Endothelial cell (in vitro differentiated cells): ENCODE measurements at regions not wholly inside any gene's neighbourhood (a gene's known extent, or its start where the extent isn't known, plus 50 kb on each side); places are given as distances from the start of the nearest gene placed in this dataset.

Experiments
- DNase-seq: peaks from one replicate; pipeline ENCODE4 v3.0.0; 2021; ENCODE audit warnings: low spot score
- H3K27ac Mint-ChIP-seq: one replicate; pipeline ENCODE4 v1.8.0; 2021; ENCODE audit warnings: mixed read lengths, inconsistent platforms; ENCODE audit not compliant: unreplicated experiment
- H3K27me3 Mint-ChIP-seq: one replicate; pipeline ENCODE4 v1.8.0; 2021; ENCODE audit warnings: mild to moderate bottlenecking, moderate library complexity, mixed read lengths, inconsistent platforms; ENCODE audit not compliant: unreplicated experiment
- H3K36me3 Mint-ChIP-seq: one replicate; pipeline ENCODE4 v1.8.0; 2021; ENCODE audit warnings: mild to moderate bottlenecking, low read depth, mixed read lengths, inconsistent platforms; ENCODE audit not compliant: unreplicated experiment
- H3K4me1 Mint-ChIP-seq: one replicate; pipeline ENCODE4 v1.8.0; 2021; ENCODE audit warnings: mild to moderate bottlenecking, mixed read lengths, inconsistent platforms; ENCODE audit not compliant: unreplicated experiment
- H3K4me3 Mint-ChIP-seq: one replicate; pipeline ENCODE4 v1.8.0; 2021; ENCODE audit warnings: mild to moderate bottlenecking, mixed read lengths, inconsistent platforms; ENCODE audit not compliant: unreplicated experiment
- H3K9me3 Mint-ChIP-seq: one replicate; pipeline ENCODE4 v1.8.0; 2021; ENCODE audit warnings: mixed read lengths, inconsistent platforms; ENCODE audit not compliant: unreplicated experiment
- TF ChIP-seq, protein P1 (sequence below): fragments of 200-600 bp; sonication (generic); IDR thresholded peaks from one replicate; pipeline ENCODE4 v1.5.0; 2021; ENCODE audit warnings: antibody characterized with exemption; ENCODE audit not compliant: unreplicated experiment

DNA sequence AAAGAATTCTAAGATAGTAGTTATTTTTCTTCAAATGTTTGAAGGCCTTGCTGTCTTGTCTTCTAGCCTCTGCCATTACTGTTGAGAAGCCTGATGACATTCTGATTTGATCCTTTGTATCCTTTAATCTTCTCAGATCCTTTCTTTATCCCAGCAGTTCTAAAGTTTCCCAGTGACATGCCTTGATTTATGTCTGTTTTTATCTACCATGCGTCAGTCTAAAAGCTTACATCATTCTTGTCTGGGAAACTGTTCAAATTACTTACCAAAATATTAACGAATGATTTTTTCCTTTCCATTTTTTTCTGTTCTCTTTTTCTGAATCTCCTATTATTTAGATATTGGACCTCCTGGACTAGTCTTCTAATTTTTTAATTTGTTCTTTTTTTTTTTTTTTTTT is 78.3 kb upstream of the HELT start:
- Mint-ChIP-seq H3K4me3 (no peak overlapping the region), H3K27ac (no peak overlapping the region), H3K27me3 (no peaks in the 10 kb centered on the region), H3K4me1 (no peaks in the 10 kb centered on the region), H3K36me3 (no peaks in the 10 kb centered on the region), H3K9me3 (no peaks in the 10 kb centered on the region)
- DNase-seq, result no peak
- TF ChIP-seq, protein P1, sequence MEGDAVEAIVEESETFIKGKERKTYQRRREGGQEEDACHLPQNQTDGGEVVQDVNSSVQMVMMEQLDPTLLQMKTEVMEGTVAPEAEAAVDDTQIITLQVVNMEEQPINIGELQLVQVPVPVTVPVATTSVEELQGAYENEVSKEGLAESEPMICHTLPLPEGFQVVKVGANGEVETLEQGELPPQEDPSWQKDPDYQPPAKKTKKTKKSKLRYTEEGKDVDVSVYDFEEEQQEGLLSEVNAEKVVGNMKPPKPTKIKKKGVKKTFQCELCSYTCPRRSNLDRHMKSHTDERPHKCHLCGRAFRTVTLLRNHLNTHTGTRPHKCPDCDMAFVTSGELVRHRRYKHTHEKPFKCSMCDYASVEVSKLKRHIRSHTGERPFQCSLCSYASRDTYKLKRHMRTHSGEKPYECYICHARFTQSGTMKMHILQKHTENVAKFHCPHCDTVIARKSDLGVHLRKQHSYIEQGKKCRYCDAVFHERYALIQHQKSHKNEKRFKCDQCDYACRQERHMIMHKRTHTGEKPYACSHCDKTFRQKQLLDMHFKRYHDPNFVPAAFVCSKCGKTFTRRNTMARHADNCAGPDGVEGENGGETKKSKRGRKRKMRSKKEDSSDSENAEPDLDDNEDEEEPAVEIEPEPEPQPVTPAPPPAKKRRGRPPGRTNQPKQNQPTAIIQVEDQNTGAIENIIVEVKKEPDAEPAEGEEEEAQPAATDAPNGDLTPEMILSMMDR, result no peak

DNA sequence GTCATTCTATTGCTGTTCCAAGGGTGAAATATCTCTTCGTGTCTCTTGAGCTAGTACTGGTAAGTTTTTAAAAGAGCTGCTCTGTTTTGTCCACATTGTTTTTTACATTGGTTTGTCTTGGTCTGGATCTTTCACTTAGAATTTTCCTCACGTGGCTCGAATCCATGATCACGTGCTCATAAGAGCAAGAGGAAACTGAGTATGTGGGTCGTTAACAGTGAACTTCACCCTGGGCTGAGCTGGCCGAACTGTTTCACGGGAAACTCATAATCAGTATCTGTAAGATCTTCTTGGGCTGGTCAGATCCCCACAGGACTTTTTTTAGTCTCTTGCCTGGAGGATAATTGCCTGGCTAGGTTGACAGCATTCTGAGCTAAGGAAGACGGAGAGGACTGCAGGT is 77.8 kb upstream of the HELT start:
- TF ChIP-seq, protein P1, result no peak
- no peaks in the 10 kb centered on the region for H3K4me1 Mint-ChIP-seq
- H3K9me3 Mint-ChIP-seq, result no peaks in the 10 kb centered on the region
- H3K4me3 Mint-ChIP-seq, result no peak overlapping the region
- H3K27ac Mint-ChIP-seq, result no peak overlapping the region
- H3K27me3 Mint-ChIP-seq, result no peaks in the 10 kb centered on the region
- no peaks in the 10 kb centered on the region for H3K36me3 Mint-ChIP-seq
- no peak for DNase-seq

DNA sequence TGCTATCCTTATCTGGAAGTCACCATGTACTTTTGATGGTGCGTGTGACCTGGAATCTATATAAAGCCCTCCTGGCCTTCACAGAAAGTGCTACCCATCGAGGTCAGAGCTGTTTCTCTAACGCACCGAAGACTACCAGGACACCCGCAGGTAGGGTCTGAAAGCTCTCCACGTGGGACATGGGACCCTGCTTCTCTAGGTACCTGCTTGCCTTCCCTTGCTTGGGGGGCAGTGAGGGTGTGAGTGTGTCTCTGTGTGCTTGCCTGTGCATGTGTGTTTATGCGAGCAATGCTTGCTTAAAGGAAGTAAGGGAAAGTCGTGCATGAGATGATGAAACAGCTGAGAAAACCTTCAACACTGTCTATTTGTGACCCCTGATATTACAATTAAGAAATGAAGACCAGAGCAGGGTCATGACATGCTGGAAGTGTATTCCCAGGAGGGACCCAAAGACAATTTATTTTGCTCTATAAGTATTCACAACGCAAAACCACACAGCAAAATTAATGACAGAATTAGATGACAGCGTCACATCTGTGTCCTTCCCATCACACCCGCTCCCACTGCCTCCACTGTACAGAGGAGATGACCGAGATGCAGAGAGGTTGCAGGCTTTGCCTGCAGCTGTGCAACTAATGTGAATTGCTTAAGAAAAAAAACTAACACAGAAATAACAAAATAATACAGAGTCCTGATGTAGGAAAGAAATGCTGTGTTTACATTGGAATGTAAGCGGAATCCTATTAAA is 76.4 kb upstream of the HELT start:
- H3K4me1 Mint-ChIP-seq, result no peaks in the 10 kb centered on the region
- H3K36me3 Mint-ChIP-seq, result no peaks in the 10 kb centered on the region
- no peak for DNase-seq
- no peak overlapping the region for H3K4me3 Mint-ChIP-seq
- no peaks in the 10 kb centered on the region for H3K9me3 Mint-ChIP-seq
- no peak overlapping the region for H3K27ac Mint-ChIP-seq
- TF ChIP-seq, protein P1, result no peak
- no peaks in the 10 kb centered on the region for H3K27me3 Mint-ChIP-seq

DNA sequence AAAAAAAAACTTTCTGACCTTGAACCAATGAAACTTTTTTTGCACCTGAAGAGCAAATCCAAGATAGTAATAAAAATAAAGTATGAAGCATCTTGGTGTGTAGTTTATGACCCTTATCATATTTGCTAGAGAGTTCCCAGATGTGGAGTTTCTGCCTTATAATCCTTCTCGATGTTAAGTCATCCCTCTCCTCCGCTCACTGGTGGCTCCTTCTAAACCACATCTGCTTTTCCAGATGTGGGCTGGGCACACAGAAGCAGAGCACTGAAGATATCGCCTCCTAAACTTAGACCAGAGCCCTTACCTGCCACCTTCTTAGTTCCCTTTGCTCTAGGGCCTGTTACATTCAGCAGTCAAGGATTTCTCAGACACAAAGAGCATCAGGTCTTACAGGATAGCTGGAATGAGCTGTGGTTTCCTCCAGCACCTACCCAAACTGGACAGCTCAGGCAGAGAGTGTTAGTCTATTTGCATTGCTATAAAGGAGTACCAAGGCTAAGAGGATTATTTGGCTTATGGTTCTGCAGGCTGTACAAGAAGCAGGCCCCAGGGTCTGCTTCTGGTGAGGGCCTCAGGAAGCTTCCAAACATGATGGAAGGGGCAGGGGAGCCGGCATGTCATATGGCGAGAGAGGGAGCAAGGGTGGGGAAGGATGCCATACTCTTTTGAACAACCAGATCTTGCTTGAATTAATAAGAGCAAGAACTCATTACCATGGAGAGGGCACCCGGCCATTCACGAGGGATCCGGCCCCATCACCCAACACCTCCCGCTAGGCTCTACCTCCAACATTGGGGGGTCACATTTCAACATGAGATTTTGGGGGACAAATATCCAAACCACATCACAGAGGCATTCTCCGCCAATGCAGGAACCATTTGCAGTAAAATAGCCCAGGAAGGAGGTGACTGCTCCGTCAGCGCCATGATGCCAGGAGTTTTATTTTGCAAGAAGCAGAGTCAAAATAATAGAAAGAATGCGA is 75.6 kb upstream of the HELT start:
- Mint-ChIP-seq H3K36me3 (no peaks in the 10 kb centered on the region), H3K4me1 (no peaks in the 10 kb centered on the region), H3K9me3 (no peaks in the 10 kb centered on the region), H3K27ac (no peak overlapping the region), H3K27me3 (no peaks in the 10 kb centered on the region), H3K4me3 (no peak overlapping the region)
- DNase-seq, result no peak
- TF ChIP-seq, protein P1, result no peak
